PC-9 (cell line): ENCODE measurements at regions not wholly inside any gene's neighbourhood (a gene's known extent, or its start where the extent isn't known, plus 50 kb on each side); places are given as distances from the start of the nearest gene placed in this dataset.

Source experiments
- BruUV-seq: library from RNA; stranded (reverse); fragments of 400-500 nt; replicated peaks from 2 replicates; lab custom pipeline; 2021; lab: Mats Ljungman, UMichigan
- CTCF ChIA-PET: fragments of 300-600 bp; sonication (Branson Sonifier 250); formaldehyde crosslinking; loops from one replicate; lab custom pipeline; 2022; ENCODE audit warnings: antibody characterized with exemption; lab: Charles Lee
- POLR2A ChIA-PET: fragments of 300-600 bp; sonication (Branson Sonifier 250); formaldehyde crosslinking; loops from one replicate; lab custom pipeline; 2022; ENCODE audit warnings: antibody characterized with exemption; ENCODE audit not compliant: unreplicated experiment; lab: Charles Lee
- DNase-seq, 2 experiments: peaks; one replicate each; pipeline versions ENCODE4 v3.0.0 to v3.0.0-alpha.2; 2015 to 2022; ENCODE audit warnings: mixed read lengths in 1 of 2
- H2AFZ ChIP-seq: fragments of 200-600 bp; sonication (generic); 2 replicates; pipeline ENCODE4 v1.8.1; 2017; ENCODE audit warnings: antibody characterized with exemption
- H3F3A ChIP-seq: fragments of 200-600 bp; sonication (generic); 2 replicates; pipeline ENCODE4 v1.8.1; 2017; ENCODE audit warnings: antibody characterized with exemption, mild to moderate bottlenecking, low read depth; ENCODE audit not compliant: insufficient read depth
- H3K27ac ChIP-seq: fragments of 200-600 bp; sonication (generic); 2 replicates; pipeline ENCODE4 v1.6.1; 2016; ENCODE audit warnings: mixed run types
- H3K27me3 ChIP-seq: fragments of 200-600 bp; sonication (generic); 2 replicates; pipeline ENCODE4 v1.6.1; 2016; ENCODE audit warnings: low read depth, mixed run types; ENCODE audit not compliant: insufficient read depth
- H3K36me3 ChIP-seq: fragments of 200-600 bp; sonication (generic); 2 replicates; pipeline ENCODE4 v1.6.1; 2016; ENCODE audit warnings: low read depth, mixed run types
- H3K4me1 ChIP-seq: fragments of 200-600 bp; sonication (generic); replicated peaks from 2 replicates; pipeline ENCODE4 v1.6.1; 2016; ENCODE audit warnings: mixed run types; ENCODE audit not compliant: insufficient read depth
- H3K4me2 ChIP-seq: fragments of 200-600 bp; sonication (generic); 2 replicates; pipeline ENCODE4 v1.6.1; 2017; ENCODE audit warnings: mixed run types
- H3K4me3 ChIP-seq: fragments of 200-600 bp; sonication (generic); 2 replicates; pipeline ENCODE4 v1.6.1; 2016; ENCODE audit warnings: mixed run types
- H3K79me2 ChIP-seq: fragments of 200-600 bp; sonication (generic); 2 replicates; pipeline ENCODE4 v1.6.1; 2017; ENCODE audit warnings: low read depth, mixed run types
- H3K9me2 ChIP-seq: fragments of 200-600 bp; sonication (generic); 2 replicates; pipeline ENCODE4 v1.8.1; 2017; ENCODE audit warnings: mild to moderate bottlenecking; ENCODE audit not compliant: insufficient read depth
- H3K9me3 ChIP-seq: fragments of 200-600 bp; sonication (generic); 2 replicates; pipeline ENCODE4 v1.8.1; 2016; ENCODE audit warnings: low read depth; ENCODE audit not compliant: insufficient read depth
- H4K20me1 ChIP-seq: fragments of 200-600 bp; sonication (generic); 2 replicates; pipeline ENCODE4 v1.8.1; 2017; ENCODE audit not compliant: insufficient read depth
- EZH2 ChIP-seq: fragments of 200-600 bp; sonication (generic); IDR thresholded peaks from 2 replicates; pipeline ENCODE4 v1.8.0; 2017; ENCODE audit warnings: antibody characterized with exemption, low read depth
- intact Hi-C: fragments of 100-400 bp; cut with micrococcal nuclease; formaldehyde crosslinking; loops from one replicate; pipeline ENCODE4 v1.10.0; 2022; ENCODE audit not compliant: unreplicated experiment
- TF ChIP-seq, protein P1 (sequence below): fragments of 200-600 bp; sonication (generic); conservative IDR thresholded peaks from 2 replicates; pipeline ENCODE4 v1.6.1; 2017; ENCODE audit warnings: mixed run types, antibody characterized with exemption, mild to moderate bottlenecking, moderate library complexity

DNA sequence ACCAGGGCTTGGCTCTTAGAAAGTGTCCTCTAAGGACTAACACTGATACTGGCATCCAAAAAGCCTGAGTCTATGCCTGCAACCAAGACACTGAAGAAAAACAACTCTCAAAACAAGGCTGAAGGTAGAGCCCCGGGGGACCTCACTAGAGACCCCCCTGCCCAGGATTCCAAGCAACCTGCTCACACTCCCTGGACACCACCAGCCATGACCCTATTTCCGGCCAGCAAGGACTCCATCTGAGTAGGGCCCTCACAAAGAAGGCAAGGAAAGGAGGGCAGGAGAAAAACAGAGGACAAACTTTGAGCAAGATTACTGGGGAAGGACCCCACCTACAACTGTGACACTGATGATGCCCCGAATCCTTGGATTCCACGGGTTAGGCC is 343.1 kb downstream of the NPHP4 start:
- no peak overlapping the region for H3K4me2 ChIP-seq
- no peak for DNase-seq
- H3K27me3 ChIP-seq: peaks cover 41% of the 10 kb centered on the region
- no peaks in the 10 kb centered on the region for H4K20me1 ChIP-seq
- CTCF ChIA-PET: no interaction called here
- H3K9me3 ChIP-seq: no peaks in the 10 kb centered on the region
- POLR2A ChIA-PET: no interaction called here
- H3K4me3 ChIP-seq: no peak overlapping the region
- no peaks in the 10 kb centered on the region for H3F3A ChIP-seq
- intact Hi-C loops: no loop called here
- H2AFZ ChIP-seq: no peak overlapping the region
- TF ChIP-seq EZH2: no peak
- TF ChIP-seq, protein P1, sequence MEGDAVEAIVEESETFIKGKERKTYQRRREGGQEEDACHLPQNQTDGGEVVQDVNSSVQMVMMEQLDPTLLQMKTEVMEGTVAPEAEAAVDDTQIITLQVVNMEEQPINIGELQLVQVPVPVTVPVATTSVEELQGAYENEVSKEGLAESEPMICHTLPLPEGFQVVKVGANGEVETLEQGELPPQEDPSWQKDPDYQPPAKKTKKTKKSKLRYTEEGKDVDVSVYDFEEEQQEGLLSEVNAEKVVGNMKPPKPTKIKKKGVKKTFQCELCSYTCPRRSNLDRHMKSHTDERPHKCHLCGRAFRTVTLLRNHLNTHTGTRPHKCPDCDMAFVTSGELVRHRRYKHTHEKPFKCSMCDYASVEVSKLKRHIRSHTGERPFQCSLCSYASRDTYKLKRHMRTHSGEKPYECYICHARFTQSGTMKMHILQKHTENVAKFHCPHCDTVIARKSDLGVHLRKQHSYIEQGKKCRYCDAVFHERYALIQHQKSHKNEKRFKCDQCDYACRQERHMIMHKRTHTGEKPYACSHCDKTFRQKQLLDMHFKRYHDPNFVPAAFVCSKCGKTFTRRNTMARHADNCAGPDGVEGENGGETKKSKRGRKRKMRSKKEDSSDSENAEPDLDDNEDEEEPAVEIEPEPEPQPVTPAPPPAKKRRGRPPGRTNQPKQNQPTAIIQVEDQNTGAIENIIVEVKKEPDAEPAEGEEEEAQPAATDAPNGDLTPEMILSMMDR: no peak
- no peaks in the 10 kb centered on the region for H3K36me3 ChIP-seq
- H3K4me1 ChIP-seq: no peaks in the 10 kb centered on the region
- H3K79me2 ChIP-seq: no peaks in the 10 kb centered on the region
- no peak overlapping the region for H3K27ac ChIP-seq
- BruUV-seq: no TSS peak
- no peaks in the 10 kb centered on the region for H3K9me2 ChIP-seq

DNA sequence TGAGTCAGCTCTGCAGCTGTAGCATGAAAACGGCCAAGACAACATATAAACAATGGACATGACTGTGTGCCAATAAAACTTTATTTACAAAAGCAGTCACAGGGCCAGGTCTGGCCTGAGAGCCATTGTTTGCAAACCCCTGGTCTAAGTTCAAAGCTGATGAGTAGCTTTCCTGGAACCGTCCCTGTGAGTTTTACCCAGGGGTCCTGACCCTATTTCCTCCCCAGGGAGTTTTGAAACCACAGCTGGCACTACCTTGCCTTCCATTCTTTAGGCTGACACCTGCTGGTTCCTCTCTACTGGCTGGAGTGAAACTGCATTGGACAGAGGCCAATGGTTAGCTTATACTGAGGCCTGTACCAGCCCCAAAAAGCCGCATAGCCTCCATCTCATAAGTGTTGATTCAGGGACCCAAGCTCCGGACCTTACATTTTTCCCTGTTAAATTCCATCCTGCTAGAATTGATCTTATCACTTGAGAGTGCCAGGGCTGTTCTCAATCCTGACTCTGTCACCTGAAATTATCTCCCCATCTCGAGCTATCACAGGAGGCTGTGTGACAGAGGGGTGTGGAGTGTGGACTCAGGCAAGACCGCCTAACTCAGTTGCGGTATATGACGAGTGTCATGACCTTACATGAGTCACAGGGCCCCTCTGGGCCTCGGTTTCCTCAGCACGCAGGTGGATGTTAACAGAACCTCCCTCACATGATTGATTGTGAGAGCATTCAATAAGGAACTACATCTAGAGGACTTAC is 343.6 kb downstream of the NPHP4 start:
- ChIA-PET POLR2A (no interaction called here), CTCF (no interaction called here)
- TF ChIP-seq EZH2: no peak
- TF ChIP-seq, protein P1: no peak
- Histone ChIP-seq H4K20me1 (no peaks in the 10 kb centered on the region), H2AFZ (no peak overlapping the region), H3K36me3 (no peaks in the 10 kb centered on the region), H3K79me2 (no peaks in the 10 kb centered on the region), H3K9me3 (no peaks in the 10 kb centered on the region), H3K4me1 (no peaks in the 10 kb centered on the region), H3K27ac (no peak overlapping the region), H3F3A (no peaks in the 10 kb centered on the region), H3K4me3 (no peak overlapping the region), H3K9me2 (no peaks in the 10 kb centered on the region), H3K27me3 (peaks cover 41% of the 10 kb centered on the region), H3K4me2 (no peak overlapping the region)
- intact Hi-C loops: no loop called here
- peak in 1 of 2 experiments; percentile 46 for DNase-seq
- BruUV-seq: no TSS peak

DNA sequence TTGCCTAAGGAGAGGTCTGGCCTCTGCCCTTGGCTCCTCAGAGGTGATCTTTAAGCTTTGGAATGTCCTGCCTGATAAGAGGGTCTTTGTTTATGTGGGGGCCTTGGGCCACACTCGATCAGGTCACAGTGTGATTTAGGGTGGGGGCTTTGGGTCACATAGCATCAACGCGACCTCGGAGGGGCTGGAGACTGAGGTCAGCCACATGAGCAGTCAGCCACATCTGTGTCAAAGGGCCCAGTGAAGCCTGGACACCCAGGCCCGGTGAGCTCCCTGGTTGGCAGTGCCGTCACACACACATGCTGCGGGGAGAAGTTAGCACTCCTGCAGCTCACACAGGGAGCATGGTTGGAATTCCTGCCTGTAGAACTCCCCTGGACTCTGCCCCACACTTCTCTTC is 345.0 kb downstream of the NPHP4 start:
- TF ChIP-seq EZH2: no peak
- TF ChIP-seq, protein P1: no peak
- Histone ChIP-seq H3F3A (no peaks in the 10 kb centered on the region), H3K27me3 (peaks cover 33% of the 10 kb centered on the region), H3K4me2 (no peak overlapping the region), H3K4me3 (no peak overlapping the region), H3K9me2 (no peaks in the 10 kb centered on the region), H3K9me3 (no peaks in the 10 kb centered on the region), H4K20me1 (no peaks in the 10 kb centered on the region), H3K79me2 (no peaks in the 10 kb centered on the region), H2AFZ (no peak overlapping the region), H3K27ac (no peak overlapping the region), H3K4me1 (no peaks in the 10 kb centered on the region), H3K36me3 (no peaks in the 10 kb centered on the region)
- POLR2A ChIA-PET: no interaction called here
- CTCF ChIA-PET: no interaction called here
- DNase-seq: no peak
- no TSS peak for BruUV-seq
- intact Hi-C loops: no loop called here
